ENCODE measurements at regions not wholly inside any gene's neighbourhood (a gene's known extent, or its start where the extent isn't known, plus 50 kb on each side); places are given as distances from the start of the nearest gene placed in this dataset.

DNA sequence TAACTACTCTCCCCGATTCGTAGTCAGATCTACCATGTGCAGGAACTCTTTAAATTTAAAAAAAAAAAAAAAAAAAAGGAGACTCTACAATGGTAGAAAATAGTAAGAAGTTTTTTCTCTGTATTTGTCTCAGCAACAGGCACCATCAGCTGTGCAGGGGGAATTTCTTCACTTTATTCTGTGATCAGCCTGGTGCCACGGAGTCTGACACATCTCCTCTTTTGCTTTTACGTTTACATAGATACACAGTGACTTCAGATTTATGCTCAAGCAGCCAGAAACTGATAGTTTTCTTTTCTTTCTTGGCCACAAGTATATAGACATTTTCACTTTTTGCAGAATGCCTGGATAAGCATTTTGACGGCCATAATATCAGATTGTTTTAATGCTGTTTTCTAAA, 190.6 kb upstream of the AKR1E2 start:
- POLR2A ChIA-PET, result no interaction called here
- no peak overlapping the region for H3K27ac ChIP-seq (ENCODE audit: low read length in 2 of 2)
- ATAC-seq (ENCODE audit: low read depth), result no peak
- no peak for DNase-seq
- 90% methylated on average over 2 of the region's 5 CpGs for WGBS (ENCODE audit: insufficient coverage)
- CTCF ChIA-PET, result interaction anchor here (0.7 to 1.4 kb wide), 3 partner anchors 22 to 1395 kb away, joined by 3 to 6 read pairs (median 3); no protein-coding TSS in a partner anchor
- H3K9me3 ChIP-seq (ENCODE audit: control extremely low read depth in 1 of 3, control insufficient read depth in 2 of 3, insufficient read depth in 1 of 3, low read length in 2 of 3), result no peaks in the 10 kb centered on the region
- Mint-ChIP-seq H3K4me3 (no peak overlapping the region), H3K27ac (no peak overlapping the region), H3K4me1 (peaks cover 5% of the 10 kb centered on the region), H3K9me3 (ENCODE audit: insufficient read depth) (no peaks in the 10 kb centered on the region), H3K27me3 (peaks cover 4% of the 10 kb centered on the region)
- H3K4me2 ChIP-seq (replicated peaks; ENCODE audit: low read depth, low read length, poor library complexity, severe bottlenecking), result no peak overlapping the region
- intact Hi-C loops (cut with micrococcal nuclease), result no loop called here
- TF ChIP-seq EZH2 (IDR thresholded peaks at IDR 0.05; ENCODE audit: borderline replicate concordance, insufficient read depth, low read depth, low read length, poor library complexity, severe bottlenecking), result no peak
- TF ChIP-seq, protein P1, sequence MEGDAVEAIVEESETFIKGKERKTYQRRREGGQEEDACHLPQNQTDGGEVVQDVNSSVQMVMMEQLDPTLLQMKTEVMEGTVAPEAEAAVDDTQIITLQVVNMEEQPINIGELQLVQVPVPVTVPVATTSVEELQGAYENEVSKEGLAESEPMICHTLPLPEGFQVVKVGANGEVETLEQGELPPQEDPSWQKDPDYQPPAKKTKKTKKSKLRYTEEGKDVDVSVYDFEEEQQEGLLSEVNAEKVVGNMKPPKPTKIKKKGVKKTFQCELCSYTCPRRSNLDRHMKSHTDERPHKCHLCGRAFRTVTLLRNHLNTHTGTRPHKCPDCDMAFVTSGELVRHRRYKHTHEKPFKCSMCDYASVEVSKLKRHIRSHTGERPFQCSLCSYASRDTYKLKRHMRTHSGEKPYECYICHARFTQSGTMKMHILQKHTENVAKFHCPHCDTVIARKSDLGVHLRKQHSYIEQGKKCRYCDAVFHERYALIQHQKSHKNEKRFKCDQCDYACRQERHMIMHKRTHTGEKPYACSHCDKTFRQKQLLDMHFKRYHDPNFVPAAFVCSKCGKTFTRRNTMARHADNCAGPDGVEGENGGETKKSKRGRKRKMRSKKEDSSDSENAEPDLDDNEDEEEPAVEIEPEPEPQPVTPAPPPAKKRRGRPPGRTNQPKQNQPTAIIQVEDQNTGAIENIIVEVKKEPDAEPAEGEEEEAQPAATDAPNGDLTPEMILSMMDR (IDR thresholded peaks at IDR 0.05), result no peak
- peaks cover 0 to 2% (median 0%) of the 10 kb centered on the region in 4 experiments for H3K27me3 ChIP-seq (replicated peaks in 1 of 4; ENCODE audit: control extremely low read depth in 1 of 4, control insufficient read depth in 3 of 4, insufficient read depth in 4 of 4, low read length in 3 of 4)
- no peaks in the 10 kb centered on the region for H3K79me2 ChIP-seq (ENCODE audit: control insufficient read depth, insufficient read depth, low read length)
- no peaks in the 10 kb centered on the region for H3K36me3 ChIP-seq (replicated peaks in 1 of 2; ENCODE audit: control extremely low read depth in 1 of 2, control insufficient read depth in 1 of 2, extremely low read depth in 1 of 2, insufficient read depth in 2 of 2, low read length in 1 of 2)
- H4K20me1 ChIP-seq (ENCODE audit: control insufficient read depth, insufficient read depth, low read length, poor library complexity, severe bottlenecking), result no peaks in the 10 kb centered on the region
- H2AFZ ChIP-seq (ENCODE audit: insufficient read depth, low read depth, low read length, poor library complexity, severe bottlenecking), result no peak overlapping the region
- no peak overlapping the region for H3K4me3 ChIP-seq (ENCODE audit: control extremely low read depth in 1 of 5, extremely low read depth in 1 of 5, insufficient read depth in 1 of 5, low read depth in 2 of 5, low read length in 4 of 5)
- no peak overlapping the region for H3K9ac ChIP-seq (ENCODE audit: low read length)
- no peaks in the 10 kb centered on the region for H3K4me1 ChIP-seq (ENCODE audit: control insufficient read depth in 2 of 2, insufficient read depth in 2 of 2, low read length in 2 of 2)

DNA sequence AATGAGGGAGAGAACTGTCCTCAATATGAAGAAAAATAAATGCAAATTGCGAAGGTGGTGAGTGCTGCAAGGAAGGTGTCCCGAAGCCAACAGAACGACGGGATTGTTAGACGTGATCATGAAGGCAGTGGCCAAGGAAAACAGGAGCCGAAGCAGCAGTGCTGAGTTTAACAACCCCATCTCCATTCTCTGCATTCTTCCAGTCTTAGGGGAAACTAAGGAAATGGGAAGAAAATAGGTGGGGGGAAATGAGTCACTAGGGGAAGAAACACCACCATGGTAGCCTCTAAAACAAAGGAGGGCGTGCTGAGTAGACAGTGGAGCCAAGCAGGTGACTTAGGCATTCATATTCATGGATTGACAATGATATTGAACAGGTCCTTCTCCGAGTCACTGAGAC, 192.2 kb upstream of the AKR1E2 start:
- Histone ChIP-seq H3K4me2 (replicated peaks; ENCODE audit: low read depth, low read length, poor library complexity, severe bottlenecking) (no peak overlapping the region), H3K27me3 (replicated peaks in 1 of 4; ENCODE audit: control extremely low read depth in 1 of 4, control insufficient read depth in 3 of 4, insufficient read depth in 4 of 4, low read length in 3 of 4) (peaks cover 0 to 2% (median 0%) of the 10 kb centered on the region in 4 experiments), H2AFZ (ENCODE audit: insufficient read depth, low read depth, low read length, poor library complexity, severe bottlenecking) (no peak overlapping the region), H3K36me3 (replicated peaks in 1 of 2; ENCODE audit: control extremely low read depth in 1 of 2, control insufficient read depth in 1 of 2, extremely low read depth in 1 of 2, insufficient read depth in 2 of 2, low read length in 1 of 2) (no peaks in the 10 kb centered on the region), H4K20me1 (ENCODE audit: control insufficient read depth, insufficient read depth, low read length, poor library complexity, severe bottlenecking) (no peaks in the 10 kb centered on the region), H3K4me1 (ENCODE audit: control insufficient read depth in 2 of 2, insufficient read depth in 2 of 2, low read length in 2 of 2) (no peaks in the 10 kb centered on the region), H3K27ac (ENCODE audit: low read length in 2 of 2) (no peak overlapping the region), H3K9me3 (ENCODE audit: control extremely low read depth in 1 of 3, control insufficient read depth in 2 of 3, insufficient read depth in 1 of 3, low read length in 2 of 3) (no peaks in the 10 kb centered on the region), H3K9ac (ENCODE audit: low read length) (no peak overlapping the region), H3K4me3 (ENCODE audit: control extremely low read depth in 1 of 5, extremely low read depth in 1 of 5, insufficient read depth in 1 of 5, low read depth in 2 of 5, low read length in 4 of 5) (no peak overlapping the region), H3K79me2 (ENCODE audit: control insufficient read depth, insufficient read depth, low read length) (no peaks in the 10 kb centered on the region)
- no peak for ATAC-seq (ENCODE audit: low read depth)
- ChIA-PET POLR2A (no interaction called here), CTCF (no interaction called here)
- no peak for DNase-seq
- no peaks in the 10 kb centered on the region for H3K9me3 Mint-ChIP-seq (ENCODE audit: insufficient read depth)
- no peak overlapping the region for H3K27ac Mint-ChIP-seq
- intact Hi-C loops (cut with micrococcal nuclease), result no loop called here
- no peak for TF ChIP-seq EZH2 (IDR thresholded peaks at IDR 0.05; ENCODE audit: borderline replicate concordance, insufficient read depth, low read depth, low read length, poor library complexity, severe bottlenecking)
- TF ChIP-seq, protein P1 (IDR thresholded peaks at IDR 0.05), result no peak
- no peak overlapping the region for H3K4me3 Mint-ChIP-seq
- H3K4me1 Mint-ChIP-seq, result peaks cover 5% of the 10 kb centered on the region
- H3K27me3 Mint-ChIP-seq, result peaks cover 4% of the 10 kb centered on the region
- 71% methylated on average over 2 of the region's 8 CpGs for WGBS (ENCODE audit: insufficient coverage)

All from B cell (primary cell).